Nephron progenitor cell (in vitro differentiated cells): ENCODE measurements at regions not wholly inside any gene's neighbourhood (a gene's known extent, or its start where the extent isn't known, plus 50 kb on each side); places are given as distances from the start of the nearest gene placed in this dataset.

ENCODE experiments used
- DNase-seq: peaks from one replicate; pipeline ENCODE4 v3.0.0; 2021
- H3K27ac Mint-ChIP-seq: 2 replicates; pipeline ENCODE4 v1.8.0; 2021; ENCODE audit warnings: mild to moderate bottlenecking, moderate library complexity, mixed read lengths
- H3K27me3 Mint-ChIP-seq: 2 replicates; pipeline ENCODE4 v1.8.0; 2021; ENCODE audit warnings: mild to moderate bottlenecking, low read depth, mixed read lengths; ENCODE audit not compliant: poor library complexity
- H3K36me3 Mint-ChIP-seq: 2 replicates; pipeline ENCODE4 v1.8.0; 2021; ENCODE audit warnings: low read depth, mixed read lengths
- H3K4me1 Mint-ChIP-seq: 2 replicates; pipeline ENCODE4 v1.8.0; 2021; ENCODE audit warnings: mixed read lengths
- H3K4me3 Mint-ChIP-seq: 2 replicates; pipeline ENCODE4 v1.8.0; 2021; ENCODE audit warnings: mild to moderate bottlenecking, moderate library complexity, mixed read lengths
- H3K9me3 Mint-ChIP-seq: 2 replicates; pipeline ENCODE4 v1.8.0; 2021; ENCODE audit warnings: mild to moderate bottlenecking, moderate library complexity, mixed read lengths
- CTCF ChIP-seq: fragments of 200-600 bp; sonication (generic); IDR thresholded peaks from 2 replicates; pipeline ENCODE4 v1.5.0; 2021; ENCODE audit warnings: antibody characterized with exemption

- Mint-ChIP-seq H3K4me3 (no peak overlapping the region), H3K36me3 (no peaks in the 10 kb centered on the region), H3K9me3 (no peaks in the 10 kb centered on the region), H3K27me3 (no peaks in the 10 kb centered on the region), H3K27ac (no peak overlapping the region), H3K4me1 (no peaks in the 10 kb centered on the region)
- DNase-seq = no peak
- no peak for TF ChIP-seq CTCF
Observed at GRCh38 chr5:162996053-162996452, 441.3 kb upstream of the CCNG1 start.

- Mint-ChIP-seq H3K9me3 (peaks cover 4% of the 10 kb centered on the region), H3K27ac (no peak overlapping the region), H3K4me1 (no peaks in the 10 kb centered on the region), H3K27me3 (no peaks in the 10 kb centered on the region), H3K4me3 (no peak overlapping the region), H3K36me3 (no peaks in the 10 kb centered on the region)
- DNase-seq = no peak
- TF ChIP-seq CTCF = peak; percentile 17
Observed at GRCh38 chr5:163005949-163006348, 431.4 kb upstream of the CCNG1 start.

GRCh38 chr5:163022582-163023128 lies 414.7 kb upstream of the CCNG1 start:
- no peak overlapping the region for H3K27ac Mint-ChIP-seq
- TF ChIP-seq CTCF = no peak
- H3K4me3 Mint-ChIP-seq = no peak overlapping the region
- DNase-seq = no peak
- H3K36me3 Mint-ChIP-seq = no peaks in the 10 kb centered on the region
- no peaks in the 10 kb centered on the region for H3K4me1 Mint-ChIP-seq
- H3K9me3 Mint-ChIP-seq = no peaks in the 10 kb centered on the region
- peaks cover 6% of the 10 kb centered on the region for H3K27me3 Mint-ChIP-seq

- Mint-ChIP-seq H3K4me1 (no peaks in the 10 kb centered on the region), H3K4me3 (no peak overlapping the region), H3K27me3 (no peaks in the 10 kb centered on the region), H3K27ac (no peak overlapping the region), H3K36me3 (no peaks in the 10 kb centered on the region), H3K9me3 (no peaks in the 10 kb centered on the region)
- DNase-seq = no peak
- no peak for TF ChIP-seq CTCF
Observed at GRCh38 chr5:163023846-163024245, 413.5 kb upstream of the CCNG1 start.

GRCh38 chr5:163024936-163025335 lies 412.5 kb upstream of the CCNG1 start:
- Mint-ChIP-seq H3K27ac (no peak overlapping the region), H3K27me3 (no peaks in the 10 kb centered on the region)
- TF ChIP-seq CTCF = no peak

GRCh38 chr5:163033656-163034055 lies 403.7 kb upstream of the CCNG1 start:
- no peak for DNase-seq
- H3K27ac Mint-ChIP-seq = no peak overlapping the region
- no peak overlapping the region for H3K4me3 Mint-ChIP-seq
- H3K36me3 Mint-ChIP-seq = no peaks in the 10 kb centered on the region
- TF ChIP-seq CTCF = no peak
- peaks cover 5% of the 10 kb centered on the region for H3K9me3 Mint-ChIP-seq
- no peaks in the 10 kb centered on the region for H3K4me1 Mint-ChIP-seq
- no peaks in the 10 kb centered on the region for H3K27me3 Mint-ChIP-seq

More at GRCh38 chr5:163024936-163025335, 412.5 kb upstream of the CCNG1 start:
- no peak overlapping the region for H3K4me3 Mint-ChIP-seq
- H3K36me3 Mint-ChIP-seq = no peaks in the 10 kb centered on the region
- DNase-seq = no peak
- H3K9me3 Mint-ChIP-seq = no peaks in the 10 kb centered on the region
- H3K4me1 Mint-ChIP-seq = no peaks in the 10 kb centered on the region
